C4-2B (cell line): ENCODE measurements at regions not wholly inside any gene's neighbourhood (a gene's known extent, or its start where the extent isn't known, plus 50 kb on each side); places are given as distances from the start of the nearest gene placed in this dataset.
"Not testable (repeated sequence)": the region's sequence is repeated elsewhere in the genome, so short reads cannot be mapped to it uniquely, and the experiment has no call there.

ENCODE experiments used
- CTCF ChIP-seq: fragments of 450-650 bp; conservative IDR thresholded peaks from 2 replicates; pipeline ENCODE4 v1.5.1; 2017; ENCODE audit warnings: mild to moderate bottlenecking
- ZFX ChIP-seq: fragments of 450-650 bp; IDR thresholded peaks from 2 replicates; pipeline ENCODE4 v1.6.1; 2017

- not testable (repeated sequence) for TF ChIP-seq CTCF, ZFX
Observed at GRCh38 chr16:18135024-18135423, 201.5 kb downstream of the NPIPA8 start.
